ENCODE measurements at regions not wholly inside any gene's neighbourhood (a gene's known extent, or its start where the extent isn't known, plus 50 kb on each side); places are given as distances from the start of the nearest gene placed in this dataset.

DNA sequence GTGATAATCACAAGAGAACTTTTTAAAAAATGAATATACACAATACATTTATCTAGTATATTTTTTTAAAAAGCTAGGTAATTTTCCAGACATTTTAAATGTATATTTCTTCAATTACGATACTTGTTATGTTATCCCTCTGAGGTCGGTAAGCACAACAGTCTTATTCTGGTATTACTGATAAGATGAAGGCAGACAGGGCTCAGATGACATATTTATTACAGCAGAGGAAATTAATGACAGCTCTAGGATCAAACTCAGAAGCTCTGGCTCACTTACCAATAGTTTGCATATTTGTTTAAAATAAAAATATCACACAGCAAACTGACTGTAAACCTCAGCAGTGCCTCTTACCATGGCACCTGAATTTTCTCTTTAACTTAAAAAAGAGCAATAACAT lies 1347.0 kb upstream of the ADGRL2 start:
- TF ChIP-seq RAD21 (IDR thresholded peaks at IDR 0.05; ENCODE audit: low read depth) (no peak), CEBPB (IDR thresholded peaks at IDR 0.05) (no peak), NFIC (IDR thresholded peaks at IDR 0.05) (no peak), EP300 (IDR thresholded peaks at IDR 0.05; ENCODE audit: borderline replicate concordance) (no peak), CREB1 (IDR thresholded peaks at IDR 0.05; ENCODE audit: low read depth) (no peak), YY1 (IDR thresholded peaks at IDR 0.05; ENCODE audit: low read depth) (no peak), TEAD4 (IDR thresholded peaks at IDR 0.05) (no peak)
- TF ChIP-seq, protein P1, sequence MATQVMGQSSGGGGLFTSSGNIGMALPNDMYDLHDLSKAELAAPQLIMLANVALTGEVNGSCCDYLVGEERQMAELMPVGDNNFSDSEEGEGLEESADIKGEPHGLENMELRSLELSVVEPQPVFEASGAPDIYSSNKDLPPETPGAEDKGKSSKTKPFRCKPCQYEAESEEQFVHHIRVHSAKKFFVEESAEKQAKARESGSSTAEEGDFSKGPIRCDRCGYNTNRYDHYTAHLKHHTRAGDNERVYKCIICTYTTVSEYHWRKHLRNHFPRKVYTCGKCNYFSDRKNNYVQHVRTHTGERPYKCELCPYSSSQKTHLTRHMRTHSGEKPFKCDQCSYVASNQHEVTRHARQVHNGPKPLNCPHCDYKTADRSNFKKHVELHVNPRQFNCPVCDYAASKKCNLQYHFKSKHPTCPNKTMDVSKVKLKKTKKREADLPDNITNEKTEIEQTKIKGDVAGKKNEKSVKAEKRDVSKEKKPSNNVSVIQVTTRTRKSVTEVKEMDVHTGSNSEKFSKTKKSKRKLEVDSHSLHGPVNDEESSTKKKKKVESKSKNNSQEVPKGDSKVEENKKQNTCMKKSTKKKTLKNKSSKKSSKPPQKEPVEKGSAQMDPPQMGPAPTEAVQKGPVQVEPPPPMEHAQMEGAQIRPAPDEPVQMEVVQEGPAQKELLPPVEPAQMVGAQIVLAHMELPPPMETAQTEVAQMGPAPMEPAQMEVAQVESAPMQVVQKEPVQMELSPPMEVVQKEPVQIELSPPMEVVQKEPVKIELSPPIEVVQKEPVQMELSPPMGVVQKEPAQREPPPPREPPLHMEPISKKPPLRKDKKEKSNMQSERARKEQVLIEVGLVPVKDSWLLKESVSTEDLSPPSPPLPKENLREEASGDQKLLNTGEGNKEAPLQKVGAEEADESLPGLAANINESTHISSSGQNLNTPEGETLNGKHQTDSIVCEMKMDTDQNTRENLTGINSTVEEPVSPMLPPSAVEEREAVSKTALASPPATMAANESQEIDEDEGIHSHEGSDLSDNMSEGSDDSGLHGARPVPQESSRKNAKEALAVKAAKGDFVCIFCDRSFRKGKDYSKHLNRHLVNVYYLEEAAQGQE (IDR thresholded peaks at IDR 0.05; ENCODE audit: low read depth) = no peak
- TF ChIP-seq, protein P2, sequence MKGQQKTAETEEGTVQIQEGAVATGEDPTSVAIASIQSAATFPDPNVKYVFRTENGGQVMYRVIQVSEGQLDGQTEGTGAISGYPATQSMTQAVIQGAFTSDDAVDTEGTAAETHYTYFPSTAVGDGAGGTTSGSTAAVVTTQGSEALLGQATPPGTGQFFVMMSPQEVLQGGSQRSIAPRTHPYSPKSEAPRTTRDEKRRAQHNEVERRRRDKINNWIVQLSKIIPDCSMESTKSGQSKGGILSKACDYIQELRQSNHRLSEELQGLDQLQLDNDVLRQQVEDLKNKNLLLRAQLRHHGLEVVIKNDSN (IDR thresholded peaks at IDR 0.05) = no peak
